Natural killer cell treated with Interleukin-12 subunit alpha and Interleukin-12 subunit beta and Interleukin-15 and Interleukin-18, amount 100 ng/mL, for 72 hours (primary cell): ENCODE measurements at regions not wholly inside any gene's neighbourhood (a gene's known extent, or its start where the extent isn't known, plus 50 kb on each side); places are given as distances from the start of the nearest gene placed in this dataset.

Source experiments
- ATAC-seq, 2 donors: fragments of 150-1000 bp; cut with Tn5 transposase in 1 of 2; sonication (Bioruptor Pico), chemical (Tn5 transposase) in 1 of 2; 2 replicates each; pipeline ENCODE4 v1.10.0; 2021
- DNase-seq: peaks from one replicate; pipeline ENCODE4 v3.0.0; 2022; ENCODE audit warnings: low spot score
- H3K27ac Mint-ChIP-seq, 2 donors: 1 replicate in 1 of 2; 2 replicates in 1 of 2; pipeline ENCODE4 v1.8.0; 2022; ENCODE audit warnings: mixed read lengths in 2 of 2, mild to moderate bottlenecking in 1 of 2, moderate library complexity in 1 of 2
- H3K27me3 Mint-ChIP-seq, 2 donors: 1 replicate in 1 of 2; 2 replicates in 1 of 2; pipeline ENCODE4 v1.8.0; 2022; ENCODE audit warnings: mixed read lengths in 2 of 2
- H3K36me3 Mint-ChIP-seq: one replicate; pipeline ENCODE4 v1.8.0; 2022; ENCODE audit warnings: mixed read lengths
- H3K4me1 Mint-ChIP-seq, 2 donors: 1 replicate in 1 of 2; 2 replicates in 1 of 2; pipeline ENCODE4 v1.8.0; 2022; ENCODE audit warnings: low read depth in 2 of 2, mixed read lengths in 2 of 2, mild to moderate bottlenecking in 1 of 2
- H3K4me3 Mint-ChIP-seq: one replicate; pipeline ENCODE4 v1.8.0; 2022; ENCODE audit warnings: mixed read lengths
- H3K9me3 Mint-ChIP-seq: 2 replicates; pipeline ENCODE4 v1.8.0; 2022; ENCODE audit warnings: mixed read lengths

DNA sequence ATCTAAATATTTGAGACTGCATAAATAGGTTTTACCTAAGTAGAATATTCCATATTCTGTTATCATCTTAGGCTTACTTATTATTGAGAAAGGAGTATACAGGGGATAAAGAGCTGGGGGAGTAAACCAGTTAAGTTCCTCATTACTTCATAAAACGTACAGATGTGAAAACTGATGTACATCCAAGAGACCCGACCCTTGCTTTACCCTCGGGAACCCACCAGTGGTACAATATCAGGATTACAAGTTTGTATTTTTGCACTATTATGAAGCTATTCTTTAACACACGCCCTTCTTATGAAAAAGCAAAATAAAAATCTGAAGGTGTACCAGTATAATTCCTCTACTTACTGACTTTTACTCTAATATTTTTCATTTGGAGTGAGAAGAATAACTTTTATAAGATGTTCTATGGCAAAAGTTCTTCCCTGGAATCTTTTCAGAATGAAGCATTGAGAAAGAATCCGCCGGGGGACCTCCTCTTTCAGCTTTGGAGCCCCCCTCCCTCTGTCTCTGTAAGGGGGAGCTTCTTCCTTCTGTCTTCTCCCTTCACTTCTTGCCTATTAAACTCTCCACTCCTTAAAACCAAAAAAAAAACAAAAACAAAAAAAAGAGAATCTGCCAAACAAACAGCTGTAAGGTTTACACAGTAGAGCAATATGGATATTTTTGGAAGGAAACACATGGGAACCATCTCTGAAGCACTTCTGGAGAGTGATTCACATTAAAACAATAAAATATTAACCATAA, 550.0 kb downstream of the TNS3 start:
- Mint-ChIP-seq H3K27me3 (no peaks in the 10 kb centered on the region), H3K4me3 (no peak overlapping the region)
- ATAC-seq: no peak

GRCh38 chr7:47028284-47028683, 553.6 kb downstream of the TNS3 start:
- DNase-seq (no peak), ATAC-seq (no peak)
- Mint-ChIP-seq H3K27me3 (no peaks in the 10 kb centered on the region), H3K27ac (no peak overlapping the region), H3K4me1 (no peaks in the 10 kb centered on the region), H3K4me3 (no peak overlapping the region), H3K9me3 (peaks cover 7% of the 10 kb centered on the region), H3K36me3 (no peaks in the 10 kb centered on the region)

More for the DNA sequence above, 550.0 kb downstream of the TNS3 start:
- Mint-ChIP-seq H3K27ac (no peak overlapping the region), H3K4me1 (no peaks in the 10 kb centered on the region), H3K9me3 (peaks cover 5% of the 10 kb centered on the region), H3K36me3 (no peaks in the 10 kb centered on the region)
- DNase-seq: no peak

DNA sequence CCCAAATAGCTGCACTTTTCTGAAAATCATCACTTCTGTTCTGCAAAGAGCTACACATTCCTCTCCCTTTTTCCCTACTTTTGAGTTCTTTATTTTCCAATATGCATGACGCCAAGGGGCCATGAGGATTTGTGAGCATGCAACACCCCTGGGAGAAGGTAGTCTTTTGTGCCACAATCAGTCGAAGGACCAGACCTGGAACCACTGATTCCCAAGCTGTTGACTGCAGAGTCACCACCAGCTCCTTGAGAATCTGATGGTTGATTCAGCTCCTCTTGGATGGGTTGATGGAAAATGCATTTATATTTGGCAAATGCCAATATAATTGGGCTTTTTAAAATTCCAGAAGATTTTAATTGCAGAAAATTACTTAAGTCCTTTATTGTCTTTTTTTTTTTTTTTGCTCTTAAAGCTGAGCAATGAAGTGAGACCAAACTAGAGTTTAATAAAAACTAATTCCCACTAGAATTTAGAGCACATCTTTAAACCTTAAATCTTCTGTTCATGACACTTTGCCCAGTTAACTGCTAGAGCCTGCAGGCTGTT, 554.1 kb downstream of the TNS3 start:
- ATAC-seq: no peak
- DNase-seq: no peak
- Mint-ChIP-seq H3K9me3 (peaks cover 7% of the 10 kb centered on the region), H3K36me3 (no peaks in the 10 kb centered on the region), H3K27me3 (no peaks in the 10 kb centered on the region), H3K4me3 (no peak overlapping the region), H3K27ac (no peak overlapping the region), H3K4me1 (no peaks in the 10 kb centered on the region)

GRCh38 chr7:47026780-47027361, 555.0 kb downstream of the TNS3 start:
- H3K27ac Mint-ChIP-seq: no peak overlapping the region
- no peak overlapping the region for H3K4me3 Mint-ChIP-seq
- H3K4me1 Mint-ChIP-seq: no peaks in the 10 kb centered on the region
- DNase-seq: no peak
- H3K36me3 Mint-ChIP-seq: no peaks in the 10 kb centered on the region
- peaks cover 7% of the 10 kb centered on the region for H3K9me3 Mint-ChIP-seq
- no peak for ATAC-seq
- H3K27me3 Mint-ChIP-seq: no peaks in the 10 kb centered on the region

GRCh38 chr7:47024991-47025390, 556.9 kb downstream of the TNS3 start:
- H3K4me3 Mint-ChIP-seq: no peak overlapping the region
- no peak for DNase-seq
- H3K9me3 Mint-ChIP-seq: peaks cover 19% of the 10 kb centered on the region
- no peak for ATAC-seq
- H3K36me3 Mint-ChIP-seq: no peaks in the 10 kb centered on the region
- no peaks in the 10 kb centered on the region for H3K27me3 Mint-ChIP-seq
- H3K4me1 Mint-ChIP-seq: no peaks in the 10 kb centered on the region
- H3K27ac Mint-ChIP-seq: no peak overlapping the region

- Mint-ChIP-seq H3K27me3 (no peaks in the 10 kb centered on the region), H3K36me3 (no peaks in the 10 kb centered on the region), H3K9me3 (peaks cover 10% of the 10 kb centered on the region), H3K4me1 (no peaks in the 10 kb centered on the region), H3K27ac (no peak overlapping the region), H3K4me3 (no peak overlapping the region)
- DNase-seq (no peak), ATAC-seq (no peak)
Observed at GRCh38 chr7:47008461-47008860, 573.5 kb downstream of the TNS3 start.

DNA sequence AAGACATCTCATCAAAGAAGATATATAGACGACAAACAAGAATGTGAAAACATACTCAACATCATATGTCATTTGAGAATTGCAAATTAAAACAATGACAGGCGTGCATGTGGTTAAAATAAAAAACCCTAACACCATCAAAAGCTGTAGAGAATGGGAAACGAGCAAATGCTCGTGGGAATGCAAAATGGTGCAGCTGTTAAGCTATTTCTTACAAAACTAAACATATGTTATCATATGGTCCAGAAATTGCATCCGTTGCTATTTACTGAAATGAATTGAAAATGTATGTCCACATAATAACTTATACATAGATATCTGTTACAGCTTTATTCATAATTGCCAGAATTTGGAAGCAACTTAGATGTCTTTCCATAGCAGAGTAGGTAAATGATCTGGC, 574.4 kb downstream of the TNS3 start:
- no peak overlapping the region for H3K27ac Mint-ChIP-seq
- no peak for ATAC-seq
- DNase-seq: no peak
- H3K4me3 Mint-ChIP-seq: no peak overlapping the region
- peaks cover 10% of the 10 kb centered on the region for H3K9me3 Mint-ChIP-seq
- H3K4me1 Mint-ChIP-seq: no peaks in the 10 kb centered on the region
- no peaks in the 10 kb centered on the region for H3K27me3 Mint-ChIP-seq
- no peaks in the 10 kb centered on the region for H3K36me3 Mint-ChIP-seq

- Mint-ChIP-seq H3K9me3 (peaks cover 11% of the 10 kb centered on the region), H3K36me3 (no peaks in the 10 kb centered on the region), H3K4me3 (no peak overlapping the region), H3K27me3 (no peaks in the 10 kb centered on the region), H3K4me1 (no peaks in the 10 kb centered on the region), H3K27ac (no peak overlapping the region)
- no peak for ATAC-seq
- no peak for DNase-seq
Observed at GRCh38 chr7:47000561-47000960, 581.4 kb downstream of the TNS3 start.

DNA sequence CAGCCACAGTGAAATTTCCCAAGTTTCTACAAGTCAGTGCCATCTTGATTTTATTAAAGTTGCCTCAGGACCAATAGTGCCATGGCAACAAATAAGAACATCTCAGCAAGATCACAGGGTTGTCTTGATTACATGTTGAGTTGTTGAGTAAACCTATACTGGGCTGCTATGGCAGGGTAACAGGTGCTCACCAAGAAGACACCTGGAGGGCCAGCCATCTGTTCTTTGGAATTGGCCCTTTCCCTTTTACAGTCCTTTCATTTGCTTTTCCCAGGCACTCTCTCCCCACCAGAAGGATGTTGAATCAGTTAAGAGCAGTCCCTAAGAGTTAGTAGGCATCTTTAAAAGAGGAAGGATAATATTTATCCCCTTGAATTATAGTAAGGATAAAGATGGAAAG, 582.0 kb downstream of the TNS3 start:
- H3K4me1 Mint-ChIP-seq: no peaks in the 10 kb centered on the region
- no peaks in the 10 kb centered on the region for H3K27me3 Mint-ChIP-seq
- H3K9me3 Mint-ChIP-seq: peaks cover 10% of the 10 kb centered on the region
- no peak overlapping the region for H3K4me3 Mint-ChIP-seq
- DNase-seq (no peak), ATAC-seq (no peak)
- no peak overlapping the region for H3K27ac Mint-ChIP-seq
- no peaks in the 10 kb centered on the region for H3K36me3 Mint-ChIP-seq

DNA sequence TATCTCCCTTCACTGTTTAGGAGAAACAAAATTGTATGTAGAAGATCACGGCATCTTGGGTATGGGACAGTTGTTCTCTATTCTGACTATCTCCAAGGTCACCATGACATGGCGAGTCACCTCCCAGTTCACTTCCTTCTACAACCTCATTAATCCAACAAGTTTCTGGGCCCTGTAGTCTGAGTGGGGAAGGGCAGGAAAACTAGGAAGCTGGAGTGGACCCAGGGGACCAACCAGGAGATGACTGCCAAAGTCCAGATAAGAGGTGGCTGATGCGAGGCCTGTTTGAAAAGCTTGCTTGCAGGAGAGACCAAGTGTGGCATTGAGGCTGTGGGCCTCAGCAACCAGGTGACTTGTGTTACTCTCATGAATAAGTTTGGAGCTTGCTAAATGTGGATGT, 584.9 kb downstream of the TNS3 start:
- Mint-ChIP-seq H3K27ac (no peak overlapping the region), H3K4me1 (no peaks in the 10 kb centered on the region), H3K4me3 (no peak overlapping the region), H3K9me3 (peaks cover 7% of the 10 kb centered on the region), H3K27me3 (no peaks in the 10 kb centered on the region), H3K36me3 (no peaks in the 10 kb centered on the region)
- DNase-seq (no peak), ATAC-seq (no peak)

GRCh38 chr7:46993396-46993795, 588.5 kb downstream of the TNS3 start:
- no peak for DNase-seq
- no peaks in the 10 kb centered on the region for H3K36me3 Mint-ChIP-seq
- H3K27me3 Mint-ChIP-seq: no peaks in the 10 kb centered on the region
- no peak for ATAC-seq
- no peak overlapping the region for H3K4me3 Mint-ChIP-seq
- H3K9me3 Mint-ChIP-seq: peaks cover 7% of the 10 kb centered on the region
- H3K4me1 Mint-ChIP-seq: no peaks in the 10 kb centered on the region
- H3K27ac Mint-ChIP-seq: no peak overlapping the region

- no peaks in the 10 kb centered on the region for H3K36me3 Mint-ChIP-seq
- no peak overlapping the region for H3K4me3 Mint-ChIP-seq
- H3K27ac Mint-ChIP-seq: no peak overlapping the region
- no peaks in the 10 kb centered on the region for H3K4me1 Mint-ChIP-seq
- DNase-seq (no peak), ATAC-seq (no peak)
- no peaks in the 10 kb centered on the region for H3K27me3 Mint-ChIP-seq
- no peaks in the 10 kb centered on the region for H3K9me3 Mint-ChIP-seq
Observed at GRCh38 chr7:46990761-46991160, 591.1 kb downstream of the TNS3 start.

- Mint-ChIP-seq H3K4me1 (no peaks in the 10 kb centered on the region), H3K36me3 (no peaks in the 10 kb centered on the region), H3K9me3 (no peaks in the 10 kb centered on the region), H3K4me3 (no peak overlapping the region), H3K27ac (no peak overlapping the region), H3K27me3 (no peaks in the 10 kb centered on the region)
- no peak for DNase-seq
- ATAC-seq: no peak
Observed at GRCh38 chr7:46989247-46989646, 592.7 kb downstream of the TNS3 start.

GRCh38 chr7:46982928-46983327, 599.0 kb downstream of the TNS3 start:
- Mint-ChIP-seq H3K4me3 (no peak overlapping the region), H3K27me3 (no peaks in the 10 kb centered on the region), H3K36me3 (no peaks in the 10 kb centered on the region), H3K27ac (no peak overlapping the region), H3K4me1 (no peaks in the 10 kb centered on the region), H3K9me3 (no peaks in the 10 kb centered on the region)
- no peak for ATAC-seq
- no peak for DNase-seq
